ENCODE measurements at regions not wholly inside any gene's neighbourhood (a gene's known extent, or its start where the extent isn't known, plus 50 kb on each side); places are given as distances from the start of the nearest gene placed in this dataset.

DNA sequence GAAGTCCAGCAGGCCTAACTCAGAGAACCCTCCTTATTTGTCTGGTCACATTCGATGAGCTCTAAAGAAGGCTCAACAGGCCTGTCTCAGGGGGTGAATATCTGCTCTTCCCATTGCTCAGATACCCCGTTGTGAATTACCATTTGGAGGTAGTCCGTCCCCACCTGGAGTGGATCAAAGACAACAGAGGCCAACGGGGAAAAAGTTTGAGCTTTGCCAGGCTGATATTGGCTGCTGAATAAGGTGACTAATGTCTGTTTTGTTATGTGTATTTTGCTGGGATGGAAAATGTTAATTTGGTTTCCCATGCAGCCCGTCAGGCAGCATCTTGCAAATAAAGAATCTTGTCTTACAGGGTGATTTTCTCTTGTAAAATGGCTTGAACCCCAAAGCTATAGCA is 69.2 kb upstream of the EPS8L3 start:
- Histone ChIP-seq H3K4me1 (ENCODE audit: low read depth) (no peaks in the 10 kb centered on the region), H3K27me3 (no peaks in the 10 kb centered on the region), H3K4me3 (no peak overlapping the region), H3K9me3 (ENCODE audit: low read depth) (peaks cover 3% of the 10 kb centered on the region), H3K27ac (no peak overlapping the region), H3K36me3 (no peaks in the 10 kb centered on the region)
- TF ChIP-seq, protein P1, sequence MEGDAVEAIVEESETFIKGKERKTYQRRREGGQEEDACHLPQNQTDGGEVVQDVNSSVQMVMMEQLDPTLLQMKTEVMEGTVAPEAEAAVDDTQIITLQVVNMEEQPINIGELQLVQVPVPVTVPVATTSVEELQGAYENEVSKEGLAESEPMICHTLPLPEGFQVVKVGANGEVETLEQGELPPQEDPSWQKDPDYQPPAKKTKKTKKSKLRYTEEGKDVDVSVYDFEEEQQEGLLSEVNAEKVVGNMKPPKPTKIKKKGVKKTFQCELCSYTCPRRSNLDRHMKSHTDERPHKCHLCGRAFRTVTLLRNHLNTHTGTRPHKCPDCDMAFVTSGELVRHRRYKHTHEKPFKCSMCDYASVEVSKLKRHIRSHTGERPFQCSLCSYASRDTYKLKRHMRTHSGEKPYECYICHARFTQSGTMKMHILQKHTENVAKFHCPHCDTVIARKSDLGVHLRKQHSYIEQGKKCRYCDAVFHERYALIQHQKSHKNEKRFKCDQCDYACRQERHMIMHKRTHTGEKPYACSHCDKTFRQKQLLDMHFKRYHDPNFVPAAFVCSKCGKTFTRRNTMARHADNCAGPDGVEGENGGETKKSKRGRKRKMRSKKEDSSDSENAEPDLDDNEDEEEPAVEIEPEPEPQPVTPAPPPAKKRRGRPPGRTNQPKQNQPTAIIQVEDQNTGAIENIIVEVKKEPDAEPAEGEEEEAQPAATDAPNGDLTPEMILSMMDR (IDR thresholded peaks at IDR 0.05; ENCODE audit: low read depth, low read length): no peak
- no peak for DNase-seq (ENCODE audit: low read depth in 1 of 2, low spot score in 1 of 2)

DNA sequence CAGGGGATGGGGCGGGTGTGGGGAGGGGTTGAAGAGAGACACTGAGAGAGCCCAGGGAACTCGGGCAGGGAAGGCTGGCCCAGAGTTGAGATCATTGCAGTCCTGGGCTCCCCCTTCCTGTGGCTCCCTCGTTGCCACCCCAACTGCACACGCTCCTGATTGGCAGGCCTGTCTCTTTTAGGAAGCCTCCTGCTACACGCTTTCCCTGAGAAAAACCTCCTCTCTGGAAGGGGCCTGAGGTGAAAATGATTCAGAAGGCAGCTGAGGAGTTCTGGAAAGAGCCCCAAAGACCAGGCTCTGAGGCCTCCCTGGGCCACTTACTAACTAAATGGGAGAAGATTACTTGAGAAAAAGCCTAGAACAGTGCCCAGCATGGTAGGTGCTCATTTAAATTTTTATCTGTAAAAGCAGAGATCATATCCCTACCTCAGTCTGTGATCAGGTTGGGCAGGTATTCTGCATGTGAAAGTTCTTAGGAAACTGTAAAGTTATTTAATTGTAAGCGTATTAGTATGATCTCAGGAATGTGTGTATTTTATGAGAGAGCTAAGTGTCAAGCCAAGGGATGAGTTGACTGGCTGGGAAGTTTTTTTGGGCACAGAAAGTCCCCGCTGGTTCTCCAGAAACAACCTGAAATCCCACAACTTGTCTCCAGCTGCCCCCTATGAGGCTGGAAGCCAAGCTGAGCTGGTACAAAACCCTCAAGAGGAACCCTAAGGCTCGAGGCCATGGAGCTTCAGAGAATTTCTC is 65.2 kb upstream of the EPS8L3 start:
- DNase-seq (ENCODE audit: low read depth in 1 of 2, low spot score in 1 of 2): no peak
- Histone ChIP-seq H3K27ac (no peak overlapping the region), H3K4me1 (ENCODE audit: low read depth) (no peaks in the 10 kb centered on the region), H3K36me3 (no peaks in the 10 kb centered on the region), H3K9me3 (ENCODE audit: low read depth) (no peaks in the 10 kb centered on the region), H3K27me3 (no peaks in the 10 kb centered on the region), H3K4me3 (no peak overlapping the region)
- TF ChIP-seq, protein P1 (IDR thresholded peaks at IDR 0.05; ENCODE audit: low read depth, low read length): no peak

DNA sequence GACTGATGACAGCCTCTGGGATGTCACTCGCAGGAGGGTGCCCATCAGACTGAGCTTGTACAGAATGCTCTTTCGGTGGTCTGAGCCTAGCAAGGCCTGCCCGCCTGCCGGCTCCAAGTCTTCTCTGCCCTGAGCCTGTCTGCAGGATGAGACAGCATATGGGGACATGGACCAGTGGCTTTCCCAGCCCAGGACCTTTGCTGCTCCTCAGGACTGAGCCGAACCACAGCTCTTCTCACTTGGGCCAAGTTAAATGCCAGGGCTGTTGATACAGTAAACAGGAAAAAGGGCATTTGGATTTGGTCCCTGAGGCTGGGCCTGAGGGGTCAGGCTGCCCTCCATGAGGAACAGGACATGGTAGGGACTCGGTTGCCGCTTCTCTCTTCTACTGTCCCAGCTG is 64.3 kb upstream of the EPS8L3 start:
- H3K36me3 ChIP-seq: no peaks in the 10 kb centered on the region
- H3K9me3 ChIP-seq (ENCODE audit: low read depth): no peaks in the 10 kb centered on the region
- TF ChIP-seq, protein P1 (IDR thresholded peaks at IDR 0.05; ENCODE audit: low read depth, low read length): no peak
- H3K27ac ChIP-seq: no peak overlapping the region
- no peaks in the 10 kb centered on the region for H3K4me1 ChIP-seq (ENCODE audit: low read depth)
- DNase-seq (ENCODE audit: low read depth in 1 of 2, low spot score in 1 of 2): no peak
- no peak overlapping the region for H3K4me3 ChIP-seq
- no peaks in the 10 kb centered on the region for H3K27me3 ChIP-seq

DNA sequence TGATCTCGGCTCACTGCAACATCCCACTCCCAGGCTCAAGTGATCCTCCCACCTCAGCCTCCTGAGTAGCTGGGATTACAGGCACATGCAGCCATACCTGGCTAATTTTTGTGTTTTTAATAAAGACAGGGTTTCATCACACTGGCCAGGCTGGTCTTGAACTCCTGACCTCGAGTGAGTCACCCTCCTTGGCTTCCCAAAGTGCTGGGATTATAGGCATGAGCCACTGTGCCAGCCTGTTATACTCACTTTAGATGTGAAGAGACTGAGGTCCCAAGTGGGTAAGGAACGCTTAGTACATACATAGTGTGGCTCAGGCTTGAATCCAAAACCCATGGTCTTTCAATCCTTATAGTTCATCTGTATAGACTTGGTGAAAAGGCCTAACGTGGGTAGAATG is 63.7 kb upstream of the EPS8L3 start:
- H3K4me1 ChIP-seq (ENCODE audit: low read depth): no peaks in the 10 kb centered on the region
- TF ChIP-seq, protein P1 (IDR thresholded peaks at IDR 0.05; ENCODE audit: low read depth, low read length): no peak
- H3K9me3 ChIP-seq (ENCODE audit: low read depth): no peaks in the 10 kb centered on the region
- no peak for DNase-seq (ENCODE audit: low read depth in 1 of 2, low spot score in 1 of 2)
- H3K36me3 ChIP-seq: no peaks in the 10 kb centered on the region
- H3K27ac ChIP-seq: no peak overlapping the region
- no peaks in the 10 kb centered on the region for H3K27me3 ChIP-seq
- no peak overlapping the region for H3K4me3 ChIP-seq

DNA sequence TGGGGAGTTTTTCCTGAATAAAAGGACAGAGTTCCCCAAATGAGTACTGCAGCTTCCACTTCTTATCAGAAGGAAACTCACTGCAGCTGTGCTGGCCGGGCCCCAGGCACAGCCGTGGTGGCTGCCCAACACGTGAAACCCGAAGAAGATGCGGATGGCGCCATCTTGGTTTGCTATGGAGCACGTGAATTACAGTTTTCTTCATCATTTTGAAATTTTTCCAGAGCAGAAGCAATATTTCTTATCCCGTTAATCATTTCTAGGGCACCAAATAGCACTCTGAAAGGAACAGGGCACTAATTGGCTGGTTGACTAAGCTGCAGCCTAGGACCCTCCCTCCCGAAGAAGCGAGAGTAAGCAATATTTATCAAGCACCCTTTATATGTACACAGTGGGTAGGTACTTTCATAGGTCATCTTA is 63.2 kb upstream of the EPS8L3 start:
- H3K36me3 ChIP-seq: no peaks in the 10 kb centered on the region
- H3K27me3 ChIP-seq: no peaks in the 10 kb centered on the region
- H3K4me1 ChIP-seq (ENCODE audit: low read depth): no peaks in the 10 kb centered on the region
- H3K4me3 ChIP-seq: no peak overlapping the region
- H3K27ac ChIP-seq: no peak overlapping the region
- no peaks in the 10 kb centered on the region for H3K9me3 ChIP-seq (ENCODE audit: low read depth)
- TF ChIP-seq, protein P1 (IDR thresholded peaks at IDR 0.05; ENCODE audit: low read depth, low read length): no peak
- peak in 1 of 2 donors; percentile 47 for DNase-seq (ENCODE audit: low read depth in 1 of 2, low spot score in 1 of 2)

Data from cardiac muscle cell (in vitro differentiated cells and primary cell).